ENCODE measurements at regions not wholly inside any gene's neighbourhood (a gene's known extent, or its start where the extent isn't known, plus 50 kb on each side); places are given as distances from the start of the nearest gene placed in this dataset.
"Not testable (repeated sequence)": the region's sequence is repeated elsewhere in the genome, so short reads cannot be mapped to it uniquely, and the experiment has no call there.

DNA sequence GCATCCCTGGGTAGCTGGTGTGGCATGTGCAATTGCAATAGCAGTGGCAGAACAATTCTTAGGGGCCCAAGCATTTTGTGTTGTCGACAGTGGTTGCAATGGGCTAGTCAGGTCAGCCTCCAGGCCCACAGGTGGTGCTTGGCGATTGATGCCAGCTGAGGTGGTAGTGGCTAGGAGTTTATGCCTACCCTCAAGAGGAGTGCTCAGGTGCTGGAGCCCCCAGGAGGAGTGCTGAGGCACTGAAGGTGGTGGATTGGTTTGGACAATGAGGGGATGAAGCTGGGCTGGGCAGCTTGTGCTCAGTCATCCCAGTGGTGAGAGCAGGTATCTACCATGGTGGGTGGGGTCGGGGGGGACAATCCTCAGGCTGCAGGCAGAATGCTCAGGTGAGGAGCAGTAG, 877.9 kb upstream of the TMEFF2 start:
- Histone ChIP-seq H3K27me3 (ENCODE audit: insufficient read depth, low read length) (no peaks in the 10 kb centered on the region), H4K20me1 (ENCODE audit: insufficient read depth) (no peaks in the 10 kb centered on the region), H3K79me2 (ENCODE audit: insufficient read depth, low read length) (no peaks in the 10 kb centered on the region), H3K4me2 (ENCODE audit: low read length) (no peak overlapping the region), H3K36me3 (ENCODE audit: control insufficient read depth in 1 of 2, insufficient read depth in 2 of 2, low read length in 2 of 2) (no peaks in the 10 kb centered on the region), H3K4me1 (ENCODE audit: control insufficient read depth in 1 of 2, insufficient read depth in 2 of 2, low read length in 2 of 2) (no peaks in the 10 kb centered on the region), H3K9me2 (ENCODE audit: insufficient read depth) (no peaks in the 10 kb centered on the region), H2AFZ (ENCODE audit: low read depth, low read length, poor library complexity, severe bottlenecking) (no peak overlapping the region), H3K27ac (ENCODE audit: low read depth, low read length) (no peak overlapping the region), H3K4me3 (replicated peaks in 1 of 2; ENCODE audit: low read depth in 1 of 2, low read length in 2 of 2) (no peak overlapping the region), H3K9me3 (ENCODE audit: control insufficient read depth in 1 of 2, insufficient read depth in 1 of 2, low read depth in 1 of 2, low read length in 2 of 2) (no peaks in the 10 kb centered on the region), H3K9ac (ENCODE audit: low read length) (no peak overlapping the region)
- ChIA-PET CTCF (no interaction called here), POLR2A (no interaction called here), RAD21 (ENCODE audit: low non-redundant PET in 1 of 2, low total read pairs in 2 of 2, uncharacterized antibody in 2 of 2, unreplicated experiment in 2 of 2) (no interaction called here)
- no peak for ATAC-seq
- no peak for TF ChIP-seq POLR2AphosphoS5 (IDR thresholded peaks at IDR 0.05; ENCODE audit: low read depth, low read length)
- no peak for TF ChIP-seq POLR2A (IDR thresholded peaks at IDR 0.05; ENCODE audit: borderline replicate concordance, extremely low read depth, insufficient read depth, insufficient read length)
- TF ChIP-seq CEBPB (IDR thresholded peaks at IDR 0.05; ENCODE audit: low read depth): no peak
- no peak for TF ChIP-seq EZH2phosphoT487 (IDR thresholded peaks at IDR 0.05; ENCODE audit: borderline replicate concordance)
- no peak for TF ChIP-seq ELF1 (IDR thresholded peaks at IDR 0.05; ENCODE audit: borderline replicate concordance, low read depth)
- no peak for TF ChIP-seq EGR1 (IDR thresholded peaks at IDR 0.05; ENCODE audit: low read depth)
- TF ChIP-seq RAD21 (IDR thresholded peaks at IDR 0.05; ENCODE audit: low read depth): no peak
- TF ChIP-seq SP1 (IDR thresholded peaks at IDR 0.05; ENCODE audit: low read depth): no peak
- TF ChIP-seq MAX (IDR thresholded peaks at IDR 0.05): no peak
- no peak for TF ChIP-seq ZFX (IDR thresholded peaks at IDR 0.05)
- TF ChIP-seq YY1 (IDR thresholded peaks at IDR 0.05; ENCODE audit: extremely low read depth, insufficient replicate concordance, low read depth, low read length): no peak
- no peak for DNase-seq (ENCODE audit: low read depth, low spot score)
- no TSS peak for BruUV-seq (replicated peaks)
- intact Hi-C loops (cut with micrococcal nuclease): no loop called here

DNA sequence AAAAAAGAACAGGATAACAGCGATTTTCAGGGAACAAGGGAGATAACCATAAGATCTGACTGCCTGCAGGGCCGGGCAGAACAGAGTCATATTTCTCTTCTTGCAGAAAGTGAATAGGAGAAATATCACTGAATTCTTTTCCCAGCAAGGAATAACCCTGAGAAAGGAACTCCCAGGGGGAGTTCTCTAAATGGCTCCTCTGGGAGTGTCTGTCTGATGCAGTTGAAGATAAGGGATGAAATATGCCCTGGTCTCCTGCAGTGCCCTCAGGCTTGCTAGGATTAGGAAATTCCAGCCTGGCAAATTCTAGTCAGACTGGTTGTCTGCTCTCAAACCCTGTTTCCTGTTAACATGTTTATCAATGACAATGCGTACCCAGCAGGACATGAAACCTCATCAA, 830.8 kb upstream of the TMEFF2 start:
- H4K20me1 ChIP-seq (ENCODE audit: insufficient read depth); CTCF ChIA-PET; H3K4me2 ChIP-seq (ENCODE audit: low read length); H3K9ac ChIP-seq (ENCODE audit: low read length); H3K4me1 ChIP-seq (ENCODE audit: control insufficient read depth in 1 of 2, insufficient read depth in 2 of 2, low read length in 2 of 2); H3K79me2 ChIP-seq (ENCODE audit: insufficient read depth, low read length); ATAC-seq; intact Hi-C loops (cut with micrococcal nuclease); POLR2A ChIA-PET; H3K27ac ChIP-seq (ENCODE audit: low read depth, low read length); H3K4me3 ChIP-seq (replicated peaks in 1 of 2; ENCODE audit: low read depth in 1 of 2, low read length in 2 of 2); DNase-seq (ENCODE audit: low read depth, low spot score); H3K9me2 ChIP-seq (ENCODE audit: insufficient read depth); H3K9me3 ChIP-seq (ENCODE audit: control insufficient read depth in 1 of 2, insufficient read depth in 1 of 2, low read depth in 1 of 2, low read length in 2 of 2); BruUV-seq (replicated peaks); H3K27me3 ChIP-seq (ENCODE audit: insufficient read depth, low read length); RAD21 ChIA-PET (ENCODE audit: low non-redundant PET in 1 of 2, low total read pairs in 2 of 2, uncharacterized antibody in 2 of 2, unreplicated experiment in 2 of 2); H2AFZ ChIP-seq (ENCODE audit: low read depth, low read length, poor library complexity, severe bottlenecking); H3K36me3 ChIP-seq (ENCODE audit: control insufficient read depth in 1 of 2, insufficient read depth in 2 of 2, low read length in 2 of 2): not testable (repeated sequence)

All from HCT116 (cell line).